NCI-H1436 treated with DMSO at 0.1 percent for 48 hours (cell line): ENCODE measurements at regions not wholly inside any gene's neighbourhood (a gene's known extent, or its start where the extent isn't known, plus 50 kb on each side); places are given as distances from the start of the nearest gene placed in this dataset.

ENCODE experiments used
- DNase-seq: peaks from one replicate; lab custom pipeline; 2025; lab: John Stamatoyannopoulos, UW

DNA sequence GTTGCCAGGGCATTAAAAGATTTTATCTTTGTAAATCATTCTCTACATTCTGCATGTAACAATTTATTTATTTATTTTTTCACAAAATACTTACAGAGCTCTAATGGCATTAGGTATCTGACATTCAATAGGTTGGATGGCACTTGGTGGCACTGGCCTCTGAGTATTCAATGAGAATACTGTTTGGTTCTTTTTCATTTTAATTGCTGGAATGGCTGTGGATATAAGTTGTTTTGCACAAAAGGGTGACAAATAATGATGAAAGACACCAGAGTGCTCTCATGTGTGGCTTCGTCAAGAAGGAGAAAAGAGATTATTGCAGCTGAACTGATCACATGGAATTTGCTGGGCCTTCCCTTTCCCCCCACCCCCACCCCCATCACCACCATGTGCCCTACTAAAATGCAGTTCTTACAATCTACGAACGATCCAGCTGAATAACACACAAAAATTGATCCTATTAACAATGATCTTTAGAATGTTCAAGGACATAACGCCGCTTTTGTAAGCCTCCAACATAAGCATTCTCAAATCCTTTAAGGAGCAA is 195.2 kb upstream of the POU3F2 start:
- no peak for DNase-seq

DNA sequence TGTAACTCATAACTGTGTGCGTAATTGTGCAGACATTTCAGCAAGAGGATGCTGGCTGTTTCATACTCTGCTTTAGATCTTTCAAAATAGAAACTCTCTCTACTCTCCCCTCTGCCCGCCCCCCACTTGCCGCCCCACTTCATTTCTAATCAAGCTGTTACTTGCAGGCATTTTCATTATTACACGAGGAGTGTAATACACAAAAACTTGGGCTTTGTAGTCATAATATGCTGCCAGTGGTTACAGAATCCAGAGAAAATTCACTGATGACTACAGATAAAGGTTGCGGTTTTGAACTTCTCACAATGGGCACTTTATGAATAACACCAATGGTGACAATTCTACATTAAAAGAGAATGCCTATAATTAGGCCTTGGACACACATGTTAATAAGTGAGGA is 194.0 kb upstream of the POU3F2 start:
- no peak for DNase-seq

DNA sequence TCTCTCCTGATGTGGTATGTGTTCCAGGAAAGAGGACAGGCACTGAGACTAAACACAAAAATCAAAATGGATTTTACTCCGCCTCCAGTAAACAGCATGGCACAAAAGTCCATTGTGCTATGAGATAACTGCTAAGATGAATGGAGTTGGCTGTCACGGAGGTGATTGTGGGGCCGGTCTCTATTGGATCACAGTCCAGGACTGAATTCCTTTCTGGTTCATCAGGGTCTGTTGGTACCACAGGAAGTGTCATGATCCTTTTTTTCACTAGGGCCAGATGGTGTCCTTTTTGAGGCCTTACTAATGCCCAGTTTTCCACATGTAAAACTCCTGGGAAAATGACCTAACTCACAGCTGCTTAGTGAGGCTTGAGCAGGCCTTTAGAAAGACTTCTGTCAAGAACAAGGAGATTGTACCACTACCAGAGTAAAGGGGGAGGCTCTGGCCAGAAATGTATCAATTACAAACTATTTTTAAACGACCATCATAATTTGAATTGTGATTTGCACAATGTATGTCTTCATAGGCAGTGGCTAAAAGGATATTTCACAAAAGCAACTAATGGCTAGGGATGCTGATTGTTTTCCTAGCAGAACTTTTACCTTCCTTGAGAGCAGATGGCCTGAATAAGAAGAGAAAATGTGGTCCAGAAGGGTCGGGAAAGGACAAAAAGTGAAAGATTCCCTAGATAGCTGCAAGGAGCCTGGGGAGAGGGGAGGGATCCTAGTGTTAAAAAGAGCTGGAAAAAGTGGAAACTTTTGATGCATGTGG is 192.2 kb upstream of the POU3F2 start:
- no peak for DNase-seq

DNA sequence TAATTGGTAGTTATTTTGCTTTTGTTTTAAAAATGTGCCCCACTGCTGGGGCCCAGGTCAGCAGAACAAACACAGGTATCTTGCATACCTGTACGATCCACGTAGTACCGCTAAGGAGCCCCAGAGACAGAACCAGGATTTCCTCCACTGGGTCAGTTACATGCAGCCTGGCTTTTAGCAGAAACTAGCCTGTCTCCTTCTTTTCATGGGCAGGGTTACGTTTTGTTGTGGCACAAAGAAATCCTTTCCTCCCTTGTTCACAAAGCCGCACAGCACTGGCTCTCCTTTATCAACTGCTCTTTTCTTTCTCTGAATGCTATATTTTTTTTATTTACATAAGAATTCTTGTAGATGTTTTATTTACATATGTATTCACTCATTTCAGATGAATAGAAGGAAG is 190.3 kb upstream of the POU3F2 start:
- no peak for DNase-seq

DNA sequence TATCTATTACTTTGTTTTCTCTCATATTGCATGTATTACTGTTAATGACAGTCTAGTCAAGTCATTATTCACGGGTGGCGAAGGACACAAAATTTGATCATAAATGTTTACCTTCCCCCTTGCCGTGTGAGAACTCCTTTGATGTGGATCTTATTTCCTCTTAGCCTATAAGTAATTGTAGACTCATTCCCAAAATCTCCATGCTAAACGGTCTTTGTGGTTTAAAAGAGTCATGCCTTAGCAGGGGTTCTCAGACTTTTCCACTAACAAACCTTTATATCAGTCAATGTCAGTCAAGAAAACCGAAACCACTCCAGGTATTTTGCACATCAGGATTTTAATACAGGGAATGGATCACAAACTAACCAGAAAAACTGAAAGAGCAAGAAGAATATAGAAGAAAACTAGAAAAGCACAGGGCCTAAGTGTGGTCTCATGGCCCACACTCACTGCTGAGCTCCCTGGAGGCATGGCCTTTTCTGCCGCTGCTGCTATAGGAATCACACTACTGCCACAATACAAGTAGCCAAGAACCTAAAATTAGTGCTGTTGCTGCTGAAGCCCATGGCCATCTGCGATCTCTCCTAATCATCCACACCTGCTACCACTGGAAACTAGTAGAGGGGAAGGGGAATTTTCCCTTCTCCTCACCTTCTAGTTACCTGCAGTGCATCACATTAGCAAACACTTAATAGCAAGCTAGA is 186.0 kb upstream of the POU3F2 start:
- DNase-seq: no peak

DNA sequence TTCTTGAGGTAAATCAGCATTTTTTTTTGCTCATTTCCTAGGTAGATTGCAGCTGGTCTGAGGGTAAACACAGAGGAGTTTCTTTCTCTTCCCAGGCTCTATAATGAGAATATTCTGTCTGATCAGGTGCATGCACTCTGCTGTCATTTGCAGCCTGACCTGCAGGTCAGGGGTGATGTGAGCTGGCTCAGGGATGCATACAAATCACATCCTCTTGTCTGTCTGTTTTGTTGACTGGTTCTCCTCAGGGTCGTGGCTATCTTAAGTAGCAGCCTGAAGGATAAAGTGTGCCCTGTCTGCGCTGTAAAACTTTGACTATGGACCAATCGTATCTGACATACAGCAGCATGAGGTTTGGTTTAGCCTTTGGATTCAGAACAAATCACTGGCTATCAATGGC is 183.4 kb upstream of the POU3F2 start:
- no peak for DNase-seq

DNA sequence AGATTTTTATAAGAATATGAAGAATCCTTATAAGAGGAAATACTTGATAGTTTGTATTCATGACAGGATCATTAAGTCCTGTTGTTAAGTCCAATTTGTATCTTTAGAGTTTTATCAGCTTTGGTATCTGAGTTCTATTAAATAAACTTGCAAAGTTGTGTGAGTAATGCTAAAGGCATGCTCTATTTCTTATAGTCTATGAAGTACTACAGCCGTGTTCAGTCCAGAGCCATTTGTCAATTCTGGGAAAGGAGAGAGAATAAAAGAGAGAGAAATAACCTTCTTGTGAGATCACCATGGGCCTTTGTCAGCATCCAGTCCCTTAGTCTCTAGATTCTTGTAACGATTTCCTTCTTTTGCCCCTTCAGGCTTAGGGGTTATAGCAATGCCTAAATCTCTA is 181.2 kb upstream of the POU3F2 start:
- no peak for DNase-seq

DNA sequence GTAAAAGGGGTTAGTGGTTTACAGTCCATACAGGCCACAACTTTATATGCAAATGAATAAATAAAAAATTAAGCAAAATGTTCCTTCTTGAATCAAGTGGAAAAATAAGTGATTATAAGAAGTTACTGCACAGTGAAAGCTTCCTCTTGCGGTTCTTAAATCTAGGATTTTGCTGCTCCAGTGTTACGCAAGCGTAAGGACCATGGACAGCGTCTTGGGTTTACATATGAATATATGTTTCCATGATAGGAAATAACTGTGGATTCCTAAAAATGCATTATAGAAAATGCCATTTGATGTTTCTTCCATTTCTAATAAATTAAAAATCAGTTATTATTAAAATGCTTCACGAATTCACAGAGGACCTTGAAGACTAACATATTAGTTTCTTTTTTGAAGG is 176.6 kb upstream of the POU3F2 start:
- no peak for DNase-seq

DNA sequence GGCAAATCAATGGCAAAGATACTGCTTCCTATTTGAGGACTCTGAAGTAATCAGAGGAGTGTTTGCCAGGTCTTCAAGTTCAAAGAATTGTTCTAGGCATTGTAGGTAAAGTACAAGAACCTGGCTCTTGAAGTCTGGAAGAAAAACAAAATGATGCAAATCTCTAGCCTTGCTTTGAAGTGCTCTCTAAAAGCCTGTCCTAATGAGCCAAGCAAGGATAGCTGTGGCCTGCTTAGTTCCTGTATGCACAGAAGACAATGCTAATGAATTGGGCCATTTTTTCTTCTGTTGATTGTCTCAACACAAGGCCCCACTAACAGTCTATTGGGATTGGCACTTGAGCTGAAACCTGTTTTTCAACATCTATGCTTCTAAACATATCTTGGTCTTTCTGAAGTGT is 165.0 kb upstream of the POU3F2 start:
- no peak for DNase-seq

DNA sequence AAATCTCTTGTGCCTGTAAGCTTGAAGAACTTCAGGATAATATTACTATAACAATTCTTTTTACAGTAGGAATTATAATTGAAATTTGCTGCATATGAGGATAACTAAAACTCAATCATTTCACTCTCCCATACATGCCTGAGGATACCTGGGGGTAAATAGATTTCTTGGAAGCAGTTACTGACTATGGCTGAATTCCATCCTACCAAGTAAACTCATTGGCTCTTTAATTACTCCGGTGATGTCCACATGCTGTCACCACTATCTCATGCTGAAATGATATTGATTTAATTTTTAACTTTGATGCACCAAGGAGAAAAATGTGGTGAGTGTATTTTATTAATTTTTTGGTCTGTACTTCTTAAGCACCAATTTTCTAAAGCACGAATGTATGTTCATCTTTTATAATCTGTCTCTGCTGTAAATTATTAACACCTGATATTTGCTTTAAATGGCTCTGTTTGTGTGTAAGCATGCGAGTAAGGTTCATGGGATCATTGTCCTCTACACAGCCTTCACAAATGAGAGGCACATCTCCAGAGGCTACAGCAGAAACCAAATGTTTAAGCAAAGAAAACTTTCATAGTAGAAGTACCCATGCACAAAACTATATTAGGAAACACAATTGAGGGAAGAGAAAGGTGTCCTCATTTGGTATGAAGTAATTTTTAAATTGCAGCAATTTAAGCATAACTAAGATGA is 164.2 kb upstream of the POU3F2 start:
- DNase-seq: no peak

DNA sequence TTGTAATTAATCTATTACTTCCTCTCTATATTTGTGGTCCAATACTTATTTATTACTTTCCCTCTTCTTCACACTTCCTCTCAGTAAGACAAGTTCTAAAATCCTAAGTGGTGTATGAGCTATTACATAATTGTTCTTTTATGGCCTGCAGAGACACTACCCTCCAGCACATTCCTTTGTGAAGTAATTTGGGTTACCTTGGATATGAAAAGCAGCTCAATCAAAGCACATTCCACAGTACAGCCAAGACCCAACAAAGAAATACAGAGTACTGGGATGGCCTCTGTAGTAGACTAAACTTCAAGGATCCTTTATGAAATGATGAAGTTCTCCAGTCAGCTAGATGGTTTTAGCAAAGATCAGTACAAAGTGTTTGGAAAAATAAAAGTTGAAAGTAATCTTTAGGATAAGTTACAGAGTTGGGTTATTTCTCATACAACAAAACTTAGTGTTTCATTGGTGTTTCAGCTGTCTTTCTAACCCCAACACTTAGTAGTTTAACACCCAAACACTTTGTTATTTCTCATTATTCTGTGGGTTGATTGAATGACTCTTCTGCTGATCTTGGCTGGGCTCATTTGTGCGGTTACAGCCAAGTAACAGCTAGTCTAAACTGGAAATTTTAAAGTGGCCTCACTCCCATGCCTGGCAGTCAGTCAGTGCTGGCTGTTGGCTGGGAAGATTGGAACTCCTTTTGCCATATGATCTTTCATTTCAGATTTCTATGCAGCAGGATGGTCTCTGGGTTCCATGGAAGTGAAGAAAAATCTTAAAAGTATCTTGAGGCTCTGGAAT is 161.5 kb upstream of the POU3F2 start:
- no peak for DNase-seq

DNA sequence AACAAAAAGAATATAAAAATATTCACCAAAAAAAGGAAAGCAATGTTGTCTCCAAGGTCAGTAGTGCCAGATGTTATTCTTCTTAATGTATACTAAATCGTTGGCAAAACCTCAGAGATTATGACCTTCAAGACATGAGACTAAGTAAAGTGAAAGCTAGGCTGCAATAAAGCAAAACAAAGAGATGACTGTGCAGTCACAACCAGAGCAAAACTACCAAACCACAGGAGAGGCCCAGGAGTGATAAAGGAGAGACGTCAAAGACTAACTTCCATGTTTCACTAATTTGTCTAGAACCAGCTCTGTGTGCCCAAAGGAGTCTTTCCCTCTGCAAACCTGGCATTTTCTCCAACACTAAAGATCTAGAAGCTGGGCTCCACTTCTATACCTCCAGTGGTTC is 155.9 kb upstream of the POU3F2 start:
- DNase-seq: no peak

DNA sequence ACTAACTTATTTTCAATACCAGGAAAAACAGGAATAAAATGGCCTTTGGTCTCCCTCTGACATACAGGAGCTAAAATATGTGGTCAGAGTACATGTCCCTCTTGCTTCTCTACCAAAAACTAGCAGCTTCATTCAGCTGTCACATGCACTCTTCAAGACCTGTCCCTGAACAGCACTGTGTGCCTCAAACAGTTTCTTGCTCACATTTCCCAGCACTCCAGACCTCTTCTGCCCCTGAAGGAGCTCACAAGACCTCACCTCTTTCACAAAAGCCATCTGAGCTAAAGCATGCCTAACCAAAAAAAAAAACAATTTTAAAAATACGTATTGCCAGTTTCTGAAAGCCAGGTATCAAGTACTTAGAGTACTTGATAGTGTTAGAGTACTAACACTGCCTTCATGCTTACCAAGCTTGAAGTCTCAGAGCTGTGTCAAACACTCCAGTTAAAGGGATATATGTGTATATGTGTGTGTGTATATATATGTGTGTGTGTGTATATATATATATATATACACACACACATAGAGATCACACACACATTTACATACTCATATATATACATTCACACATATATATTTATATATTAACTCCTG is 148.3 kb upstream of the POU3F2 start:
- no peak for DNase-seq

DNA sequence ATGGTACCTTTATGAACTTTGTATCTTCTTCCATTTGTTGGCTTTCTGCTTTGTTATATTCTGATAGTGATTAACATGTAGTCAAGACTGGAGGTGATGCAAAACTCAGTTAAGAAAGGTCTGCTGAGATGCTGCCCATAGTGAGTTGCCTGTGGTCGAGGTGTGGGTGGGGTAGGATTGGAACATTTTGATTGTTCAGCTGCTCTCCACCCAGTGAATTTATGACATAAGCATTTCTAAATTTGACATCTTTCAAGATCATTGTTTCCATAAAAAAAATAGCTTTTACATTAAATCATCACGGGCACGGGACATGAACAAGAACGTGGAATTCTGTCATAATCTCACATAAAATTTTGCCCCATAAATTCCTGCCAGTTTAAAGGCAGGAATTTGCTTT is 146.6 kb upstream of the POU3F2 start:
- DNase-seq: no peak

DNA sequence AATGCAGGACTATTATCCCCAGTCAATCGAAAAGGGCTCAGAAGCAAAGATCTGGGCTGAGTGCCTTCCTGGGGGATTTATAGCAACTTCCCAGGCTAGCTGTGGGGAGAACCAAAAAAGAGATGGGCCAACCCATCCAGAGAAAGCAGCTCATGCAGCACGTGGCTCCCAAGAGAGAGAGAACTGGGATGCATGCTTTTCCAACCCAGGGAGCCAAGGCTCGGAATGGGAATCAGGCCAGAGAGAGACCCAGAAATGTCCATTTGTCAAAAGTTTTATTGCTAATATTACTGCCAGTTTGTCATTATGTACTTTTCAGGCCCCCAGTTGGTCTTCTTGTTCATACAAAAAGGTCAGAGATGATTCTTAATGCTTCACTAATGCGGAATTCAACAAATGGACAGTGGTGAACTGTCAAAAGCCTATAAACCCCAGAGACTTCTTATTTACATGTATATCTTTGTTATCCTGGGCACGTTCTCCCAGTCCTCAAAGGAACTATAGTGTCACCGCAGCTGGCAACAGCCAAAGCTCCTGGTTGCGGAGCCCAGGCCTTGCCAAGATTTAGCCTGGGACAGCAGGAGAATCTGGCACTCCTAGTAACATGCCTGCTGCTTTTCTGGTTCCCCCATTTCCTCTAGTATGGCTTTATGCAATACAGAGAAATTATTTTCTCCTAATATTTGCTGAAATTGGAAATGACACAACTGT is 139.1 kb upstream of the POU3F2 start:
- DNase-seq: no peak

DNA sequence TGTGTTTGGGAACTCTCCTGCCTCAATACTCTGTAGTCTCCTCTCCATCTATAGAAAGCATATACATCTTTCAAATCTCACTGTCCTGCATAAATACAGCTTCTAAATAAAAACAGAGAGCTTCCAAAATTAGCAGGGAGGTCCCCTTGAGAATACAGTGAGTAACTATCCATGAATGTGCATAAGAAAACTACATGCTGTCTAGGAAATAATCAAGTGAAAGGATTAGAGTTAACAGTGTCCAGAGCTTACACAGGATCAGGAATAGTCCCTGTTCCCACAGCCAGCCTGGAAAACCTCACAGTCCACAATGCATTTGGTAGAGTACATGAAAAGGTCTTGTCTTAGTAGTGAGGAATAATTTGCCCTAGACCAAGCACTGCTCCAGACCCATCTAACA is 123.0 kb upstream of the POU3F2 start:
- DNase-seq: no peak

DNA sequence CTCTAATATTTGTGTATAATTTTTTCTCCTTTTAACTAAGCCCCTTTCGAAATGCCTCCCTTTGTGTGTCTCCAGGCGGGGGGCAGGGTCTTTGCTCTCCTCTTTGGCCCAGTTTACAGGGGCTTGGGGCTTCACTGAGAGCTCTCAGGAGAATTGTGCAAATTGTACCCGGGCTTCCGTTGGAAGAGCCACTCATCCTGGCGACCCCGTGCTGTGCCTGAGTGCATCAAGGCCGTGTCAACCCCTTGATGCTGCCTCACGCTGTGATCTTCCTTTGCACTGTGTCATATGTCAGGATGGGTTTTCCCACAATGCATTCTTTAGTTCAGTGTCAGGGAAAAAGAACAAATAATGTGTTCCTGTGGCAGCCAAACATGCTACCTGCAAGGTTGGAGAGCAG is 118.0 kb upstream of the POU3F2 start:
- no peak for DNase-seq

DNA sequence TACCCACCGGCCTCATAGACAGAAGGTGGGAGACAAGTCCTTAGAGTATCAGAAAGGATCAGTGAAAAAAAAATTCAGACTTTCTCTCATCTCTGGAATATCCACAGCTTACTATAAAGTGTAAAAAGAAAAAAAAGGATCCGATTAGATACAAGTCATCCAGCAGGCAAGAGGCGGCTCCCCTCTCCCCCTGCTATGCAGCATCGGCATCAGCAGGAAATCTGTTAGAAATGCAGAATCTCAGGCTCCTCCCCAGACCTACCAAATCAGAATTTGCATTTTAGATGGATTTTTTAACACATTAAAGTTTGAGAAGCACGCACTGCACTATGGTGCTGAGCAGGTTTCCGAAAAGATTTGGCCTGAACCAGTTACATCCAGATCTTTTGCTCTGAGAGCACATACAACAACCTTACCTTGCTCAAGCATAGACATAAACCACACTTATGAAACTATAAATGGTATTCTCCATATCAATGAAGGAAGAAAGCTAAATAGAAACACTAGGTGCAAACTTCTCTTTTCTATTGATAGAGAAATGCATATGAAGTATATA is 117.0 kb upstream of the POU3F2 start:
- no peak for DNase-seq

DNA sequence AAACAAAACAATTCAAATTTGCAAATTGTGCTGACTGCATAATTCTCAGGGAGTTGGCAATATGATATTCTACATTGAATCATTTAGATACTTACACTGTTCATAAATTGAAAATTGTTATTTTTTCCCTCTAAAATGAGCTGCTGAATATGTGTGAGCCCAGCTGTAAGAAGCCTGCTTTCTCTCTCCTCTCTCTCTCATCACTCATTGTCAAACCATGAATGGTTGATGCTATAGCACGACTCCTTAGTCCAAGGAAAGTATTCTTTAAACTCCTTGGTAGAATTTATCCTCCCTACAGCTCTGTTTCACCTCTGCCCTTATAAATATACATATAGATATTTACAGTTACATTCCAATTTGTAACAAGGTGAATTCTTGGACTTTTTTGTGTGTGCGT is 116.4 kb upstream of the POU3F2 start:
- DNase-seq: no peak

DNA sequence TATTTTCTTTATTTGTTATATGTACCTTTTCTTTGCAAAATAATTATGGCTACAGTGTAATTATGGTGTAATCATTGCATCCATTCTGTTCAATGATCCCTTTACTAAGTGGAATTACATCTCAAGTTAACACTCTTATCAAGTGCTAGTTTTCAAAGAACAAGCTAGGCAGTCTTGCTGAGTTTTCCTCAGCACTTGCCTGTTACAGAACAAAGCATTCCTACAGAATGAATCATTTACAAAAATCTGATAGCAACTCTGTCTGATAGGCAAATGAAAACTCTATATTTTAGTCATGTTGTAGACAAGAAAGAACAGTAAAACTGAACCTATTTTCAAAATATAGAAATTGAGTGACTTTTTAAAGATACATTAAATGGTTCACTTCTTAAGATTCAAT is 109.8 kb upstream of the POU3F2 start:
- no peak for DNase-seq

DNA sequence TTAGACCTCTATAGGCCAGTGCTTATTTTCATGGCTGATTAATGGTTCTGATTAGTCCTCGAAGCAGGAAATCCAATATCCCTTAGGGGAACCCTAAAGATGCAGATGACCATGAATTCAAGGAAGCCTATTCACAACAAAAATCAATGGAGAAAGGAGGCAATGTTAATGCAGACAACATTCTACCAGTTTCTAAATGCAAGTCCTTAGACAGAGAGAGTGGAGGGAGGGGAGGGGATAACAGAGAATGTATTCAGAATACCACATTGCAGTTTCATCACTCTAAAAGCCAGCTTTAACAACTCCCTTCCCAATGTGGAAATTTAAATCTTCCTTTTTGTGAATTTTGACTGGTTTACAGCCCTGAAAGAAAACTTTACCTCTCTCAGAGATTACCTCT is 87.1 kb upstream of the POU3F2 start:
- no peak for DNase-seq
